SK-N-SH (cell line): ENCODE measurements at regions not wholly inside any gene's neighbourhood (a gene's known extent, or its start where the extent isn't known, plus 50 kb on each side); places are given as distances from the start of the nearest gene placed in this dataset.

Experiments used
- EP300 ChIP-seq, 2 experiments: IDR thresholded peaks; 2 replicates each; pipeline versions ENCODE4 v1.4.0 to v1.6.1; 2012; ENCODE audit warnings: borderline replicate concordance in 1 of 2, low read depth in 1 of 2, low read length in 1 of 2
- EZH2phosphoT487 ChIP-seq: fragments of 200-600 bp; sonication (generic); IDR thresholded peaks from 2 replicates; pipeline ENCODE4 v1.6.1; 2017; ENCODE audit warnings: low read depth, mixed run types, mild to moderate bottlenecking, antibody characterized with exemption, moderate library complexity, borderline replicate concordance
- NFIC ChIP-seq: IDR thresholded peaks from 2 replicates; pipeline ENCODE4 v1.4.0; 2012; ENCODE audit warnings: borderline replicate concordance
- POLR2AphosphoS5 ChIP-seq: IDR thresholded peaks from 2 replicates; pipeline ENCODE4 v1.6.1; 2012; ENCODE audit warnings: low read depth, low read length
- RAD21 ChIP-seq: IDR thresholded peaks from 2 replicates; pipeline ENCODE4 v1.6.1; 2012; ENCODE audit warnings: mild to moderate bottlenecking, low read length
- SIN3A ChIP-seq: IDR thresholded peaks from 2 replicates; pipeline ENCODE4 v1.6.1; 2012; ENCODE audit warnings: low read depth, mild to moderate bottlenecking, low read length, moderate library complexity, borderline replicate concordance
- TAF1 ChIP-seq: IDR thresholded peaks from 2 replicates; pipeline ENCODE4 v1.6.1; 2012; ENCODE audit warnings: low read depth, mild to moderate bottlenecking, low read length, moderate library complexity, borderline replicate concordance
- TEAD4 ChIP-seq: IDR thresholded peaks from 2 replicates; pipeline ENCODE4 v1.4.0; 2012; ENCODE audit warnings: mild to moderate bottlenecking, borderline replicate concordance; ENCODE audit not compliant: insufficient read depth
- YY1 ChIP-seq: IDR thresholded peaks from 2 replicates; pipeline ENCODE4 v1.4.0; 2012; ENCODE audit warnings: low read depth, mild to moderate bottlenecking
- TF ChIP-seq, protein P1 (sequence below): fragments of 200-600 bp; sonication (generic); IDR thresholded peaks from 2 replicates; pipeline ENCODE4 v1.6.1; 2017; ENCODE audit warnings: antibody characterized with exemption, mild to moderate bottlenecking, moderate library complexity

DNA sequence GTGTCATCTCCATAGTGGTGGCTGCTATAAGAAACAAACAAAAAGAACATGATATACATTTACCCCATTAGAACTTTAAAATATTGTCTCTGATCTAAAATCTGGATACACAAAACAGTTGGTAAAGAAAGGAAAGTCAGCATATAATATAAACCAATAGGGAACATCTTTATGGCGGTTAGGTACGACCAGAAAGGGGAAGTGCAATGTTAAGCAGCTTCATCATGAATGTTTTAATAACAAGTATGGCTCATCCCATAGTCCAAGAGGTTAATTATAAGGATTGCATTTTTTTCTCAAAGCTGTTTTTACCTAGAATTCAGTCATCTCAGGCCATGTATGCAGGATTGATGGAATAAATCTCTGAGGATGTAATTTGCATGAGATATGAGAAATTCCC is 1869.7 kb downstream of the PCDH7 start:
- TF ChIP-seq, protein P1, sequence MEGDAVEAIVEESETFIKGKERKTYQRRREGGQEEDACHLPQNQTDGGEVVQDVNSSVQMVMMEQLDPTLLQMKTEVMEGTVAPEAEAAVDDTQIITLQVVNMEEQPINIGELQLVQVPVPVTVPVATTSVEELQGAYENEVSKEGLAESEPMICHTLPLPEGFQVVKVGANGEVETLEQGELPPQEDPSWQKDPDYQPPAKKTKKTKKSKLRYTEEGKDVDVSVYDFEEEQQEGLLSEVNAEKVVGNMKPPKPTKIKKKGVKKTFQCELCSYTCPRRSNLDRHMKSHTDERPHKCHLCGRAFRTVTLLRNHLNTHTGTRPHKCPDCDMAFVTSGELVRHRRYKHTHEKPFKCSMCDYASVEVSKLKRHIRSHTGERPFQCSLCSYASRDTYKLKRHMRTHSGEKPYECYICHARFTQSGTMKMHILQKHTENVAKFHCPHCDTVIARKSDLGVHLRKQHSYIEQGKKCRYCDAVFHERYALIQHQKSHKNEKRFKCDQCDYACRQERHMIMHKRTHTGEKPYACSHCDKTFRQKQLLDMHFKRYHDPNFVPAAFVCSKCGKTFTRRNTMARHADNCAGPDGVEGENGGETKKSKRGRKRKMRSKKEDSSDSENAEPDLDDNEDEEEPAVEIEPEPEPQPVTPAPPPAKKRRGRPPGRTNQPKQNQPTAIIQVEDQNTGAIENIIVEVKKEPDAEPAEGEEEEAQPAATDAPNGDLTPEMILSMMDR = no peak
- TF ChIP-seq EZH2phosphoT487 = no peak
- no peak for TF ChIP-seq RAD21
- no peak for TF ChIP-seq SIN3A
- no peak for TF ChIP-seq NFIC
- no peak for TF ChIP-seq YY1
- TF ChIP-seq EP300 (IDR thresholded peaks at IDR 0.05; ENCODE audit: borderline replicate concordance in 1 of 2, low read depth in 1 of 2, low read length in 1 of 2) = no peak
- no peak for TF ChIP-seq TAF1
- TF ChIP-seq TEAD4 = no peak
- no peak for TF ChIP-seq POLR2AphosphoS5
